ENCODE measurements at regions not wholly inside any gene's neighbourhood (a gene's known extent, or its start where the extent isn't known, plus 50 kb on each side); places are given as distances from the start of the nearest gene placed in this dataset.

DNA sequence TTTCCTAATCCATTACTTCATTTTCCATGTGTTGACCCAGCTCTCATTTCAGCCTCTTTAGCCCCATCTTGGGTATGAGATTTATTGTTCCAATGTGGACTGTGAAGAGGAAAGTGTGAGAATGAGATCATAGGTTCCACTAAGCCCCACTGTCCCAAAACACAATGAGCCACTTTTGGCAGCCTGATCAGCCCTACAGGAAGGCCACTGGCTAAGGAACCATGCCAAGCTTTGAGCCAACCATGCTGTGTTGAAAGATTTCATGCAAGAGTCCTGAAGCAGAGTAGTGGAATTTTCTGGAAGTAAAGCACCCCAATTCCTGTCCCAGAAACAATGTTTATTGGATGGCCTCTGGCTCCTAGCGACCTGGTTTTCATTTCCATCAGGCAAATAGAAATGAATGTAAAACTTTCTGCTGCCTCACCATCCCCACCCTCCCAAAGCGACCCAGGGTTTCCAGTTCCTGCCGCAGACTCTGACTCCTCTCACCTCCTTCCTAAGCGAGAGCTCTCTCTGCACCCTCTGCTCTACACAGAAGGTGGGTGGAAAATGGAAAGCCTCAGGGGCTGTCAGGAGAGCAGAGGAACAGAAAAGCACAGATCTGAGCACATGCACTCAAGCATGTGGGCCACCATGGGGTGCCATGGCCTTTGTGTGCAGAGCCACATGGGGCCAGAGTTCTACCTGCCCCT is 73.1 kb downstream of the KCTD12 start:
- Histone ChIP-seq H3K4me3 (ENCODE audit: insufficient read depth, low read depth, low read length) (no peak overlapping the region), H4K20me1 (ENCODE audit: insufficient read depth, low read length) (no peaks in the 10 kb centered on the region), H2AFZ (ENCODE audit: low read depth, low read length) (no peak overlapping the region), H3K27ac (ENCODE audit: low read depth, low read length) (no peak overlapping the region), H3K27me3 (ENCODE audit: insufficient read depth, low read length) (peaks cover 11% of the 10 kb centered on the region), H3K4me2 (ENCODE audit: low read length) (no peak overlapping the region), H3K9ac (ENCODE audit: low read length) (no peak overlapping the region), H3K36me3 (ENCODE audit: insufficient read depth, low read length) (no peaks in the 10 kb centered on the region), H3K79me2 (ENCODE audit: insufficient read depth, low read length) (no peaks in the 10 kb centered on the region), H3K9me3 (ENCODE audit: insufficient read depth, low read depth, low read length) (no peaks in the 10 kb centered on the region), H3K4me1 (ENCODE audit: insufficient read depth, low read length) (no peaks in the 10 kb centered on the region)
- Mint-ChIP-seq H3K27me3 (ENCODE audit: low read depth, unreplicated experiment) (peaks cover 26% of the 10 kb centered on the region), H3K4me1 (ENCODE audit: low read depth, unreplicated experiment) (no peaks in the 10 kb centered on the region), H3K27ac (ENCODE audit: unreplicated experiment) (no peak overlapping the region), H3K36me3 (ENCODE audit: low read depth, unreplicated experiment) (no peaks in the 10 kb centered on the region), H3K9me3 (ENCODE audit: unreplicated experiment) (peaks cover 6% of the 10 kb centered on the region), H3K4me3 (ENCODE audit: unreplicated experiment) (no peak overlapping the region)
- DNase-seq (ENCODE audit: low read depth) (no peak), FAIRE-seq (no peak)
- TF ChIP-seq EZH2 (IDR thresholded peaks at IDR 0.05; ENCODE audit: insufficient read depth, low read length), result no peak
- TF ChIP-seq, protein P1, sequence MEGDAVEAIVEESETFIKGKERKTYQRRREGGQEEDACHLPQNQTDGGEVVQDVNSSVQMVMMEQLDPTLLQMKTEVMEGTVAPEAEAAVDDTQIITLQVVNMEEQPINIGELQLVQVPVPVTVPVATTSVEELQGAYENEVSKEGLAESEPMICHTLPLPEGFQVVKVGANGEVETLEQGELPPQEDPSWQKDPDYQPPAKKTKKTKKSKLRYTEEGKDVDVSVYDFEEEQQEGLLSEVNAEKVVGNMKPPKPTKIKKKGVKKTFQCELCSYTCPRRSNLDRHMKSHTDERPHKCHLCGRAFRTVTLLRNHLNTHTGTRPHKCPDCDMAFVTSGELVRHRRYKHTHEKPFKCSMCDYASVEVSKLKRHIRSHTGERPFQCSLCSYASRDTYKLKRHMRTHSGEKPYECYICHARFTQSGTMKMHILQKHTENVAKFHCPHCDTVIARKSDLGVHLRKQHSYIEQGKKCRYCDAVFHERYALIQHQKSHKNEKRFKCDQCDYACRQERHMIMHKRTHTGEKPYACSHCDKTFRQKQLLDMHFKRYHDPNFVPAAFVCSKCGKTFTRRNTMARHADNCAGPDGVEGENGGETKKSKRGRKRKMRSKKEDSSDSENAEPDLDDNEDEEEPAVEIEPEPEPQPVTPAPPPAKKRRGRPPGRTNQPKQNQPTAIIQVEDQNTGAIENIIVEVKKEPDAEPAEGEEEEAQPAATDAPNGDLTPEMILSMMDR (IDR thresholded peaks at IDR 0.05; ENCODE audit: insufficient read depth, low read depth, low read length), result no peak

DNA sequence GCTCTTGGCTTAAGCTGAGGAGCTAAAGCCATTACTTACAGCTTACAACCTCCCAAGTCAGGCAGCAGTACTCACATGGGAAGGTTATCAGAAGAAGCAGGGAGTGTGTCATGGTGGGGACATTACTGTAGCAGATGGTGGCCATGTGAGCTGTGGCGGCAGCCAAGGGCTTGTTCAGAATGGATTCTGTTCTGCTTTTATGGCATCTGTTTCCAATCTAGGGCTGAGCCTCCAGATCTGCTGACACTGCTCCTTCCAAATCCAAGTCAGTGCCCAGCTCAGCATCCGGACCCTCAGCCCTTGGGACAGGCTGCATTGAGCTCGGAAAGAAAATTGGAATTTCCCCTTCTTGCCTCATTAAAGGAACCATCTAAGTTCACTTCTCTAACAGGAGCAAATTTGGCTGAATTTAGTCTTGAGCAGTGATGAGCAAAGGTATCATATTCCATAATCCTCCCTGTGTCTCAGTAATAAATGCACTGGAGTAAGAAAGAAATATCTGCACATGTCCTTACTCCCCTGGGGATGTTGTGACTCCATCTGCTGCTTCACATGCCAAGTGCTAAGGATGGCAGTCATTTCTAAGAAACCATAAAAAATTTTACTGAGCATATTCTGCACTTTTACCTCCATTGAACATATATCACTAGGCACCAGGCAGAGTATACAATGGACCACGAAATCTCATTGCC is 73.9 kb downstream of the KCTD12 start:
- Mint-ChIP-seq H3K4me3 (ENCODE audit: unreplicated experiment) (no peak overlapping the region), H3K4me1 (ENCODE audit: low read depth, unreplicated experiment) (no peaks in the 10 kb centered on the region), H3K9me3 (ENCODE audit: unreplicated experiment) (peaks cover 9% of the 10 kb centered on the region), H3K27me3 (ENCODE audit: low read depth, unreplicated experiment) (peaks cover 19% of the 10 kb centered on the region), H3K36me3 (ENCODE audit: low read depth, unreplicated experiment) (no peaks in the 10 kb centered on the region), H3K27ac (ENCODE audit: unreplicated experiment) (no peak overlapping the region)
- no peak overlapping the region for H3K4me3 ChIP-seq (ENCODE audit: insufficient read depth, low read depth, low read length)
- peaks cover 11% of the 10 kb centered on the region for H3K27me3 ChIP-seq (ENCODE audit: insufficient read depth, low read length)
- no peak for DNase-seq (ENCODE audit: low read depth)
- no peak overlapping the region for H3K9ac ChIP-seq (ENCODE audit: low read length)
- H3K79me2 ChIP-seq (ENCODE audit: insufficient read depth, low read length), result no peaks in the 10 kb centered on the region
- no peaks in the 10 kb centered on the region for H4K20me1 ChIP-seq (ENCODE audit: insufficient read depth, low read length)
- H3K9me3 ChIP-seq (ENCODE audit: insufficient read depth, low read depth, low read length), result no peaks in the 10 kb centered on the region
- no peak for TF ChIP-seq EZH2 (IDR thresholded peaks at IDR 0.05; ENCODE audit: insufficient read depth, low read length)
- TF ChIP-seq, protein P1 (IDR thresholded peaks at IDR 0.05; ENCODE audit: insufficient read depth, low read depth, low read length), result no peak
- no peak overlapping the region for H3K4me2 ChIP-seq (ENCODE audit: low read length)
- FAIRE-seq, result no peak
- no peak overlapping the region for H3K27ac ChIP-seq (ENCODE audit: low read depth, low read length)
- no peak overlapping the region for H2AFZ ChIP-seq (ENCODE audit: low read depth, low read length)
- no peaks in the 10 kb centered on the region for H3K4me1 ChIP-seq (ENCODE audit: insufficient read depth, low read length)
- no peaks in the 10 kb centered on the region for H3K36me3 ChIP-seq (ENCODE audit: insufficient read depth, low read length)

DNA sequence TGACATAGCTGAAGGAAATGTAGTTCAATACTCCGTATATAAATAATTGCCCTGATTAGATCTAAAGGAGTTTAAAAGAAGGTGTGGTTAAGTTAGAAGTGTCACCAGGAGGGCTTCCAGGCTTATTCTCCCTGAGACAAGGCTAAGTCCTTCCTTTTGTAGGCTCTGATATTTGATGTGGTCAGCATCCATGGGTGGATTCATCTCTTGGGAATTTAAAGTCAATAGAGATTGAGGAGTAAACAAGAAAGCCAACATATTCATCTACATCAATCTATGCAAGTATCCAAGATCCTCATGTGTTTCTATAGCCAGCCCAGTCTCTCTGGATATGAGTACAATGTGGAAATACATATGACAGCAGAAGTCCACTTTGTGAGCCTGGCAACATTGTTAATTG is 76.8 kb downstream of the KCTD12 start:
- H3K4me3 ChIP-seq (ENCODE audit: insufficient read depth, low read depth, low read length), result no peak overlapping the region
- H3K36me3 ChIP-seq (ENCODE audit: insufficient read depth, low read length), result no peaks in the 10 kb centered on the region

More for the DNA sequence above, 76.8 kb downstream of the KCTD12 start:
- Histone ChIP-seq H3K27me3 (ENCODE audit: insufficient read depth, low read length) (peaks cover 8% of the 10 kb centered on the region), H3K9ac (ENCODE audit: low read length) (no peak overlapping the region), H2AFZ (ENCODE audit: low read depth, low read length) (no peak overlapping the region), H4K20me1 (ENCODE audit: insufficient read depth, low read length) (no peaks in the 10 kb centered on the region), H3K4me1 (ENCODE audit: insufficient read depth, low read length) (no peaks in the 10 kb centered on the region), H3K79me2 (ENCODE audit: insufficient read depth, low read length) (no peaks in the 10 kb centered on the region), H3K27ac (ENCODE audit: low read depth, low read length) (no peak overlapping the region), H3K4me2 (ENCODE audit: low read length) (no peak overlapping the region), H3K9me3 (ENCODE audit: insufficient read depth, low read depth, low read length) (no peaks in the 10 kb centered on the region)
- DNase-seq (ENCODE audit: low read depth), result no peak
- peaks cover 9% of the 10 kb centered on the region for H3K9me3 Mint-ChIP-seq (ENCODE audit: unreplicated experiment)
- no peak overlapping the region for H3K4me3 Mint-ChIP-seq (ENCODE audit: unreplicated experiment)
- H3K27me3 Mint-ChIP-seq (ENCODE audit: low read depth, unreplicated experiment), result peaks cover 11% of the 10 kb centered on the region
- H3K36me3 Mint-ChIP-seq (ENCODE audit: low read depth, unreplicated experiment), result no peaks in the 10 kb centered on the region
- TF ChIP-seq, protein P1 (IDR thresholded peaks at IDR 0.05; ENCODE audit: insufficient read depth, low read depth, low read length), result no peak
- TF ChIP-seq EZH2 (IDR thresholded peaks at IDR 0.05; ENCODE audit: insufficient read depth, low read length), result no peak
- H3K4me1 Mint-ChIP-seq (ENCODE audit: low read depth, unreplicated experiment), result no peaks in the 10 kb centered on the region
- no peak overlapping the region for H3K27ac Mint-ChIP-seq (ENCODE audit: unreplicated experiment)
- FAIRE-seq, result no peak
